ENCODE measurements at regions not wholly inside any gene's neighbourhood (a gene's known extent, or its start where the extent isn't known, plus 50 kb on each side); places are given as distances from the start of the nearest gene placed in this dataset.

- Histone ChIP-seq H3K9me2 (replicated peaks; ENCODE audit: insufficient read depth) (no peaks in the 10 kb centered on the region), H3K4me1 (ENCODE audit: insufficient read depth) (no peaks in the 10 kb centered on the region), H3K4me3 (no peak overlapping the region), H3K79me2 (no peaks in the 10 kb centered on the region), H3K4me2 (no peak overlapping the region), H4K20me1 (ENCODE audit: insufficient read depth, poor library complexity, severe bottlenecking) (no peaks in the 10 kb centered on the region), H2AFZ (no peak overlapping the region), H3K27ac (no peak overlapping the region), H3K27me3 (no peaks in the 10 kb centered on the region), H3K9me3 (ENCODE audit: low read depth) (peaks cover 4% of the 10 kb centered on the region), H3K36me3 (replicated peaks; ENCODE audit: insufficient read depth, low read depth) (no peaks in the 10 kb centered on the region)
- DNase-seq (ENCODE audit: low spot score) = no peak
- TF ChIP-seq EZH2phosphoT487 (IDR thresholded peaks at IDR 0.05; ENCODE audit: low read depth, severe bottlenecking, unreplicated experiment) (no peak), CTCF (IDR thresholded peaks at IDR 0.05; ENCODE audit: poor library complexity) (no peak), EZH2 (IDR thresholded peaks at IDR 0.05; ENCODE audit: borderline replicate concordance) (no peak)
- 93% methylated on average over 4 of the region's 4 CpGs for WGBS (ENCODE audit: low lambda C conversion rate, missing lambda C conversion rate)
Observed at GRCh38 chr10:58459069-58459468, 53.6 kb upstream of the BICC1 start.

- H3K27me3 ChIP-seq = no peaks in the 10 kb centered on the region
- no peaks in the 10 kb centered on the region for H3K9me2 ChIP-seq (replicated peaks; ENCODE audit: insufficient read depth)
- TF ChIP-seq CTCF (IDR thresholded peaks at IDR 0.05; ENCODE audit: poor library complexity) (no peak), EZH2 (IDR thresholded peaks at IDR 0.05; ENCODE audit: borderline replicate concordance) (no peak), EZH2phosphoT487 (IDR thresholded peaks at IDR 0.05; ENCODE audit: low read depth, severe bottlenecking, unreplicated experiment) (no peak)
- peaks cover 4% of the 10 kb centered on the region for H3K9me3 ChIP-seq (ENCODE audit: low read depth)
- no peaks in the 10 kb centered on the region for H4K20me1 ChIP-seq (ENCODE audit: insufficient read depth, poor library complexity, severe bottlenecking)
- H3K79me2 ChIP-seq = no peaks in the 10 kb centered on the region
- WGBS (ENCODE audit: low lambda C conversion rate, missing lambda C conversion rate) = 91% methylated on average over 1 of the region's 1 CpG
- no peaks in the 10 kb centered on the region for H3K36me3 ChIP-seq (replicated peaks; ENCODE audit: insufficient read depth, low read depth)
- no peak for DNase-seq (ENCODE audit: low spot score)
- H3K4me1 ChIP-seq (ENCODE audit: insufficient read depth) = no peaks in the 10 kb centered on the region
- no peak overlapping the region for H3K4me3 ChIP-seq
- H3K4me2 ChIP-seq = no peak overlapping the region
- no peak overlapping the region for H2AFZ ChIP-seq
- no peak overlapping the region for H3K27ac ChIP-seq
Observed at GRCh38 chr10:58460157-58460556, 52.5 kb upstream of the BICC1 start.

- H3K9me3 ChIP-seq (ENCODE audit: low read depth) = peaks cover 4% of the 10 kb centered on the region
- H4K20me1 ChIP-seq (ENCODE audit: insufficient read depth, poor library complexity, severe bottlenecking) = no peaks in the 10 kb centered on the region
- H3K4me1 ChIP-seq (ENCODE audit: insufficient read depth) = peaks cover 4% of the 10 kb centered on the region
- no peaks in the 10 kb centered on the region for H3K9me2 ChIP-seq (replicated peaks; ENCODE audit: insufficient read depth)
- H3K4me3 ChIP-seq = no peak overlapping the region
- H3K4me2 ChIP-seq = no peak overlapping the region
- no peak overlapping the region for H2AFZ ChIP-seq
- H3K79me2 ChIP-seq = no peaks in the 10 kb centered on the region
- no peak for DNase-seq (ENCODE audit: low spot score)
- H3K27ac ChIP-seq = no peak overlapping the region
- 79% methylated on average over 3 of the region's 3 CpGs for whole genome bisulfite sequencing (ENCODE audit: low lambda C conversion rate, missing lambda C conversion rate)
- TF ChIP-seq EZH2phosphoT487 (IDR thresholded peaks at IDR 0.05; ENCODE audit: low read depth, severe bottlenecking, unreplicated experiment) (no peak), EZH2 (IDR thresholded peaks at IDR 0.05; ENCODE audit: borderline replicate concordance) (no peak), CTCF (IDR thresholded peaks at IDR 0.05; ENCODE audit: poor library complexity) (no peak)
- no peaks in the 10 kb centered on the region for H3K36me3 ChIP-seq (replicated peaks; ENCODE audit: insufficient read depth, low read depth)
- H3K27me3 ChIP-seq = no peaks in the 10 kb centered on the region
Observed at GRCh38 chr10:58462863-58463507, 49.7 kb upstream of the BICC1 start.
